K562 (cell line): ENCODE measurements at regions not wholly inside any gene's neighbourhood (a gene's known extent, or its start where the extent isn't known, plus 50 kb on each side); places are given as distances from the start of the nearest gene placed in this dataset.

ENCODE experiments used
- ATAC-seq: fragments of 200-7000 bp; cut with Tn5 transposase; 3 replicates; pipeline ENCODE4 v1.9.1; 2020; ENCODE audit warnings: moderate library complexity
- BruUV-seq: library from RNA; stranded (reverse); fragments of 400-500 nt; replicated peaks from 2 replicates; lab custom pipeline; 2021; lab: Mats Ljungman, UMichigan
- CTCF ChIA-PET: fragments of 300-600 bp; formaldehyde crosslinking; extraction: SDS; loops from one replicate; lab custom pipeline; 2021; ENCODE audit warnings: low intra/inter-chr PET ratio; lab: Yijun Ruan, JAX
- POLR2A ChIA-PET: fragments of 300-600, 350-650 bp; sonication (Branson Sonifier 250); formaldehyde crosslinking; extraction: SDS; loops from one replicate; lab custom pipeline; 2021; ENCODE audit warnings: antibody characterized with exemption, inconsistent platforms; lab: Yijun Ruan, JAX
- DNase-seq, 4 experiments: peaks; one replicate each; pipeline versions ENCODE4 v3.0.0 to v3.0.0-alpha.2; 2011 to 2018; ENCODE audit warnings: low spot score in 3 of 4, mixed read lengths in 3 of 4; ENCODE audit errors: extremely low read depth in 1 of 4
- FAIRE-seq: peaks from 2 replicates; lab custom pipeline; 2011; peaks lifted over from hg19 to GRCh38; lab: Jason Lieb, UNC
- H2AFZ ChIP-seq: 2 replicates; pipeline ENCODE4 v1.6.0; 2011; ENCODE audit warnings: low read depth, low read length, control low read depth, inconsistent platforms
- H3K27ac ChIP-seq: fragments of 200-600 bp; 3 replicates; pipeline ENCODE4 v1.8.0; 2011; ENCODE audit warnings: low read depth, mild to moderate bottlenecking, control low read depth, inconsistent platforms, low read length, moderate library complexity, mixed read lengths; ENCODE audit errors: extremely low read depth
- H3K27me3 ChIP-seq, 2 experiments: fragments of 300-600 bp in 1 of 2; 2 replicates in 1 of 2; 3 replicates in 1 of 2; pipeline versions ENCODE4 v1.6.0 to v1.8.0; 2011; ENCODE audit warnings: inconsistent platforms in 2 of 2, low read length in 2 of 2, mild to moderate bottlenecking in 1 of 2, mixed read lengths in 1 of 2, moderate library complexity in 1 of 2; ENCODE audit not compliant: control insufficient read depth in 2 of 2, insufficient read depth in 2 of 2
- H3K36me3 ChIP-seq: fragments of 300-600 bp; 3 replicates; pipeline ENCODE4 v1.8.0; 2011; ENCODE audit warnings: mild to moderate bottlenecking, low read length, inconsistent platforms; ENCODE audit not compliant: control insufficient read depth, insufficient read depth
- H3K4me1 ChIP-seq, 2 experiments: fragments of 200-600 bp in 1 of 2; replicated peaks in 1 of 2; 2 replicates in 1 of 2; 3 replicates in 1 of 2; pipeline versions ENCODE4 v1.5.1 to v1.8.0; 2011; ENCODE audit warnings: inconsistent platforms in 2 of 2, low read length in 2 of 2, mild to moderate bottlenecking in 1 of 2, mixed read lengths in 1 of 2, moderate library complexity in 1 of 2; ENCODE audit not compliant: control insufficient read depth in 2 of 2, insufficient read depth in 2 of 2
- H3K4me2 ChIP-seq: 2 replicates; pipeline ENCODE4 v1.6.1; 2011; ENCODE audit warnings: low read length, control low read depth, inconsistent platforms, mixed read lengths; ENCODE audit not compliant: insufficient read depth
- H3K4me3 ChIP-seq: fragments of 200-600 bp; sonication (generic), shearing (Covaris generic); 2 replicates; pipeline ENCODE4 v1.5.1; 2016; ENCODE audit warnings: control low read depth, inconsistent platforms
- H3K79me2 ChIP-seq: fragments of 200-600 bp; 3 replicates; pipeline ENCODE4 v1.8.0; 2011; ENCODE audit warnings: low read length, inconsistent platforms; ENCODE audit not compliant: control insufficient read depth, insufficient read depth
- H3K9ac ChIP-seq, 2 experiments: 2 replicates each; pipeline versions ENCODE4 v1.6.0 to v1.6.1; 2011; ENCODE audit warnings: low read depth in 2 of 2, low read length in 2 of 2, control low read depth in 1 of 2, inconsistent platforms in 1 of 2, mild to moderate bottlenecking in 1 of 2, mixed read lengths in 1 of 2; ENCODE audit not compliant: insufficient read depth in 1 of 2
- H3K9me1 ChIP-seq: one replicate; pipeline ENCODE4 v1.6.0; 2011; ENCODE audit warnings: inconsistent platforms, mild to moderate bottlenecking, low read length, moderate library complexity; ENCODE audit not compliant: control insufficient read depth, insufficient read depth
- H3K9me3 ChIP-seq: replicated peaks from 2 replicates; pipeline ENCODE4 v1.5.1; 2011; ENCODE audit warnings: low read depth, low read length, inconsistent platforms; ENCODE audit not compliant: control insufficient read depth, insufficient read depth
- H4K20me1 ChIP-seq: replicated peaks from 2 replicates; pipeline ENCODE4 v1.6.1; 2011; ENCODE audit warnings: low read length, inconsistent platforms, mixed read lengths; ENCODE audit not compliant: control insufficient read depth, insufficient read depth
- BHLHE40 ChIP-seq: IDR thresholded peaks from 2 replicates; pipeline ENCODE4 v1.6.1; 2011; ENCODE audit warnings: low read length, improper control_type of control experiment
- GTF2E2 ChIP-seq: fragments of 200-800 bp; sonication (Bioruptor generic); IDR thresholded peaks from 2 replicates; pipeline ENCODE4 v1.6.1; 2016; ENCODE audit warnings: missing genetic modification characterization, missing compliant biosample characterization
- HBP1 ChIP-seq: fragments of 450-650 bp; formaldehyde crosslinking; IDR thresholded peaks from 2 replicates; pipeline ENCODE4 v1.4.0; 2022; ENCODE audit warnings: missing genetic modification characterization
- HMG20A ChIP-seq: fragments of 450-650 bp; formaldehyde crosslinking; conservative IDR thresholded peaks from 2 replicates; pipeline ENCODE4 v1.4.0; 2020; ENCODE audit warnings: mild to moderate bottlenecking, mixed read lengths
- MEF2A ChIP-seq: IDR thresholded peaks from 2 replicates; pipeline ENCODE4 v1.6.1; 2011; ENCODE audit warnings: low read depth, mild to moderate bottlenecking, low read length, moderate library complexity; ENCODE audit not compliant: control insufficient read depth
- PRMT5 ChIP-seq: sonication (generic); formaldehyde crosslinking; IDR thresholded peaks from 2 replicates; pipeline ENCODE4 v1.5.0; 2020; ENCODE audit warnings: missing genetic modification reagents
- RREB1 ChIP-seq: fragments of 250-450 bp; sonication (Bioruptor Pico); IDR thresholded peaks from 2 replicates; pipeline ENCODE4 v1.4.0; 2020
- SIN3B ChIP-seq: fragments of 450-650 bp; IDR thresholded peaks from 2 replicates; pipeline ENCODE4 v1.6.1; 2017; ENCODE audit warnings: low read depth, mild to moderate bottlenecking, moderate library complexity
- U2AF1 ChIP-seq: fragments of 200-400 bp; formaldehyde crosslinking; optimal IDR thresholded peaks from 2 replicates; pipeline ENCODE3; 2017; ENCODE audit warnings: mild to moderate bottlenecking, low read depth, low read length, moderate library complexity
- ZFP30 ChIP-seq: fragments of 250-450 bp; sonication (Bioruptor Pico); IDR thresholded peaks from 2 replicates; pipeline ENCODE4 v1.8.0; 2022; ENCODE audit warnings: moderate library complexity, mild to moderate bottlenecking, inconsistent platforms, borderline replicate concordance
- ZNF280A ChIP-seq: fragments of 450-650 bp; IDR thresholded peaks from 2 replicates; pipeline ENCODE4 v1.6.1; 2018; ENCODE audit warnings: mild to moderate bottlenecking, low read depth; ENCODE audit not compliant: partially characterized antibody
- ZNF561 ChIP-seq: fragments of 450-650 bp; formaldehyde crosslinking; conservative IDR thresholded peaks from 2 replicates; pipeline ENCODE4 v1.4.0; 2020; ENCODE audit warnings: mild to moderate bottlenecking, moderate library complexity
- WGBS: fragments of 100-300 bp; shearing (Covaris generic); methylation state at CpG from one replicate; pipeline ENCODE4 v1.1.6; 2016; ENCODE audit warnings: low coverage, mixed read lengths; ENCODE audit not compliant: insufficient coverage; ENCODE audit errors: missing lambda C conversion rate; 5-methylcytosine and 5-hydroxymethylcytosine counted together
- in situ Hi-C: fragments of 300-500 bp; cut with MboI; formaldehyde crosslinking; loops from 4 replicates; pipeline ENCODE4 v1.15.0; 2018; ENCODE audit warnings: inconsistent platforms, mixed read lengths
- intact Hi-C: fragments of 100-400 bp; cut with micrococcal nuclease; formaldehyde crosslinking; loops from 2 replicates; pipeline ENCODE4 v1.14.2; 2022

DNA sequence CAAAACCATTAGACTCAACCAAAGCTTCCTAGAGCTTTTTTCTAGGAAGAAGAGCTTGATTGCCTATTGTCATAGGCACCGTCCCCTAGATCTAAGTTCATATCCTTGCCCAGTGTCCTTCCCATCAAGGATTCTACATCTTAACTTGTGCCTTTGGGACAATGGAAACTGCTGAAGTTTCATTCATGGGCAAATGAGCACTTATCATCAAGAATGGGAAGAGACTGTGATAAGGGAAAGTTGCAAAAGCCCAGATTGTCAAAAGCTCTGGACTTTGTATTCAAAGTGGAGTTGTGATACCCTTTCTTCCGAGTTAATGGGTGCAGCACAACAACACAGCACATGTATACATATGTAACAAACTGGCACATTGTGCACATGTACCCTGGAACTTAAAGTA lies 503.0 kb upstream of the KLHL29 start:
- Histone ChIP-seq H3K4me1 (no peaks in the 10 kb centered on the region), H3K27ac (no peak overlapping the region), H3K79me2 (no peaks in the 10 kb centered on the region), H3K27me3 (no peaks in the 10 kb centered on the region), H3K4me3 (no peak overlapping the region), H3K36me3 (no peaks in the 10 kb centered on the region), H2AFZ (no peak overlapping the region), H3K9ac (no peak overlapping the region), H3K9me3 (no peaks in the 10 kb centered on the region), H4K20me1 (no peaks in the 10 kb centered on the region), H3K9me1 (no peaks in the 10 kb centered on the region), H3K4me2 (no peak overlapping the region)
- FAIRE-seq, result no peak
- intact Hi-C loops, result no loop called here
- ChIA-PET CTCF (no interaction called here), POLR2A (no interaction called here)
- BruUV-seq, result no TSS peak
- TF ChIP-seq RREB1 (CRISPR knock-in tag), result no peak
- TF ChIP-seq ZNF561 (CRISPR knock-in tag), result no peak
- TF ChIP-seq BHLHE40, result no peak
- TF ChIP-seq ZNF280A, result no peak
- no peak for TF ChIP-seq ZFP30
- no peak for TF ChIP-seq SIN3B
- TF ChIP-seq U2AF1, result no peak
- no peak for TF ChIP-seq HMG20A (CRISPR knock-in tag)
- TF ChIP-seq MEF2A, result no peak
- no peak for TF ChIP-seq PRMT5 (CRISPR knock-in tag)
- no peak for TF ChIP-seq GTF2E2 (tag)
- no peak for TF ChIP-seq HBP1 (CRISPR knock-in tag)
- WGBS, result 4% methylated on average over 2 of the region's 2 CpGs
- in situ Hi-C loops, result no loop called here
- no peak for ATAC-seq
- no peak for DNase-seq
